WTC11 (cell line): ENCODE measurements at regions not wholly inside any gene's neighbourhood (a gene's known extent, or its start where the extent isn't known, plus 50 kb on each side); places are given as distances from the start of the nearest gene placed in this dataset.

Experiments
- ATAC-seq: fragments of 200-7000 bp; cut with Tn5 transposase; 2 replicates; pipeline ENCODE4 v1.10.0; 2021; ENCODE audit warnings: mild to moderate bottlenecking, moderate library complexity
- CTCF ChIA-PET: fragments of 300-600 bp; sonication (Branson Sonifier 250); formaldehyde crosslinking; loops from one replicate; lab custom pipeline; 2021; ENCODE audit warnings: antibody characterized with exemption; lab: Charles Lee
- POLR2A ChIA-PET: fragments of 350-600 bp; sonication (Branson Sonifier 250); formaldehyde crosslinking; loops from one replicate; lab custom pipeline; 2021; ENCODE audit warnings: antibody characterized with exemption; lab: Charles Lee
- DNase-seq: peaks from one replicate; pipeline ENCODE4 v3.0.0; 2021; ENCODE audit warnings: low spot score
- H3K27ac Mint-ChIP-seq: 2 replicates; pipeline ENCODE4 v1.8.0; 2021; ENCODE audit warnings: mixed read lengths
- H3K27me3 Mint-ChIP-seq: 2 replicates; pipeline ENCODE4 v1.8.0; 2021; ENCODE audit warnings: low read depth, mild to moderate bottlenecking, moderate library complexity, mixed read lengths
- H3K36me3 Mint-ChIP-seq: 2 replicates; pipeline ENCODE4 v1.8.0; 2021; ENCODE audit warnings: mixed read lengths
- H3K4me1 Mint-ChIP-seq: 2 replicates; pipeline ENCODE4 v1.8.0; 2022; ENCODE audit warnings: mixed read lengths
- H3K4me3 Mint-ChIP-seq: 2 replicates; pipeline ENCODE4 v1.8.0; 2021; ENCODE audit warnings: mild to moderate bottlenecking, moderate library complexity, mixed read lengths
- H3K9me3 Mint-ChIP-seq: 2 replicates; pipeline ENCODE4 v1.8.0; 2021; ENCODE audit warnings: mixed read lengths
- ATF2 ChIP-seq: sonication (generic); formaldehyde crosslinking; IDR thresholded peaks from 2 replicates; pipeline ENCODE4 v1.8.1; 2022; ENCODE audit warnings: low read depth, missing genetic modification reagents, borderline replicate concordance
- ATF3 ChIP-seq: sonication (generic); formaldehyde crosslinking; conservative IDR thresholded peaks from 2 replicates; pipeline ENCODE4 v1.8.1; 2022; ENCODE audit warnings: mild to moderate bottlenecking, missing genetic modification reagents
- CDX4 ChIP-seq: fragments of 250-450 bp; sonication (Bioruptor Pico); IDR thresholded peaks from 2 replicates; pipeline ENCODE4 v1.9.0; 2021; ENCODE audit warnings: moderate library complexity, mild to moderate bottlenecking, inconsistent platforms, borderline replicate concordance
- CTCF ChIP-seq: fragments of 200-600 bp; IDR thresholded peaks from 2 replicates; pipeline ENCODE4 v1.8.0; 2022; ENCODE audit warnings: antibody characterized with exemption
- ESRRA ChIP-seq: sonication (generic); formaldehyde crosslinking; IDR thresholded peaks from 2 replicates; pipeline ENCODE4 v1.8.1; 2022; ENCODE audit warnings: mild to moderate bottlenecking, missing genetic modification reagents, borderline replicate concordance
- ETV6 ChIP-seq: sonication (generic); formaldehyde crosslinking; IDR thresholded peaks from 2 replicates; pipeline ENCODE4 v1.8.1; 2022; ENCODE audit warnings: mild to moderate bottlenecking, missing genetic modification reagents
- NR1H2 ChIP-seq: sonication (generic); formaldehyde crosslinking; IDR thresholded peaks from 2 replicates; pipeline ENCODE4 v1.9.0; 2021; ENCODE audit warnings: mild to moderate bottlenecking, moderate library complexity, missing genetic modification reagents
- NR3C1 ChIP-seq: sonication (generic); formaldehyde crosslinking; conservative IDR thresholded peaks from 2 replicates; pipeline ENCODE4 v1.8.1; 2023; ENCODE audit warnings: low read depth, mild to moderate bottlenecking, missing genetic modification reagents
- SMAD3 ChIP-seq: sonication (generic); formaldehyde crosslinking; IDR thresholded peaks from 2 replicates; pipeline ENCODE4 v1.8.0; 2022; ENCODE audit warnings: missing genetic modification reagents, mild to moderate bottlenecking, borderline replicate concordance
- STAT6 ChIP-seq: sonication (generic); formaldehyde crosslinking; conservative IDR thresholded peaks from 2 replicates; pipeline ENCODE4 v1.8.1; 2023; ENCODE audit warnings: mild to moderate bottlenecking, low read depth, missing genetic modification reagents, moderate library complexity
- ZNF138 ChIP-seq: sonication (generic); formaldehyde crosslinking; conservative IDR thresholded peaks from 2 replicates; pipeline ENCODE4 v1.8.1; 2022; ENCODE audit warnings: mild to moderate bottlenecking, moderate library complexity, missing genetic modification reagents
- ZNF263 ChIP-seq: sonication (generic); formaldehyde crosslinking; IDR thresholded peaks from 2 replicates; pipeline ENCODE4 v1.8.1; 2022; ENCODE audit warnings: low read depth, mild to moderate bottlenecking, moderate library complexity, missing genetic modification reagents
- ZNF281 ChIP-seq: sonication (generic); formaldehyde crosslinking; IDR thresholded peaks from 2 replicates; pipeline ENCODE4 v1.8.0; 2023; ENCODE audit warnings: mild to moderate bottlenecking, missing genetic modification reagents
- ZNF532 ChIP-seq: fragments of 250-450 bp; sonication (Bioruptor Pico); IDR thresholded peaks from 2 replicates; pipeline ENCODE4 v1.9.0; 2021; ENCODE audit warnings: mild to moderate bottlenecking, borderline replicate concordance
- TF ChIP-seq, protein P1 (sequence below): sonication (generic); formaldehyde crosslinking; IDR thresholded peaks from 2 replicates; pipeline ENCODE4 v1.8.1; 2023; ENCODE audit warnings: mild to moderate bottlenecking, missing genetic modification reagents, moderate library complexity
- TF ChIP-seq, protein P2 (sequence below): sonication (generic); formaldehyde crosslinking; IDR thresholded peaks from 2 replicates; pipeline ENCODE4 v1.8.0; 2022; ENCODE audit warnings: mild to moderate bottlenecking, missing genetic modification reagents
- TF ChIP-seq, protein P3 (sequence below): sonication (generic); formaldehyde crosslinking; IDR thresholded peaks from 2 replicates; pipeline ENCODE4 v1.8.1; 2022; ENCODE audit warnings: mild to moderate bottlenecking, moderate library complexity, missing genetic modification reagents

DNA sequence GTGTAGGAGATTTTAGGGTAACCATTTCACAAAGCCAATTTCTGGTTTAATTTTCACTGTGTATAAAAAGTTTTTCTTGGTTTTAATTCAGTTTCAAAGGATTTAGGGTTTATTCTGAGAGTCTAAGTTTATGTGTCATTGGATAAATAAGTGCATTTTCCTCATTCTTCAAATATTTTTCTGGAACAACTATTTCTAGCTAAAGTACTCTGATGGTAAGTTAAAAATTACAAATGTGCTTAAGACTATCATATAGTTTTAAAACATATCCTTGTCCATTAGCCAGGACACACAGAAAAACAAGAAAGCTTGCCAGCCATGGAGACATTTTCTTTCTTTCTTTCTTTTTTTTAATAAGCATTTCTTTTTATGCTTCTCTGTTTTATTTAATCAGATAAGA is 333.0 kb downstream of the RFPL4B start:
- TF ChIP-seq ATF2 (CRISPR knock-in tag) = no peak
- no peaks in the 10 kb centered on the region for H3K36me3 Mint-ChIP-seq
- CTCF ChIA-PET = no interaction called here
- H3K27me3 Mint-ChIP-seq = no peaks in the 10 kb centered on the region
- POLR2A ChIA-PET = no interaction called here
- H3K27ac Mint-ChIP-seq = no peak overlapping the region
- H3K9me3 Mint-ChIP-seq = peaks cover 18% of the 10 kb centered on the region
- no peak overlapping the region for H3K4me3 Mint-ChIP-seq
- no peaks in the 10 kb centered on the region; the same call in 1 of the 2 replicates for H3K4me1 Mint-ChIP-seq
- ATAC-seq = no peak
- no peak for DNase-seq

DNA sequence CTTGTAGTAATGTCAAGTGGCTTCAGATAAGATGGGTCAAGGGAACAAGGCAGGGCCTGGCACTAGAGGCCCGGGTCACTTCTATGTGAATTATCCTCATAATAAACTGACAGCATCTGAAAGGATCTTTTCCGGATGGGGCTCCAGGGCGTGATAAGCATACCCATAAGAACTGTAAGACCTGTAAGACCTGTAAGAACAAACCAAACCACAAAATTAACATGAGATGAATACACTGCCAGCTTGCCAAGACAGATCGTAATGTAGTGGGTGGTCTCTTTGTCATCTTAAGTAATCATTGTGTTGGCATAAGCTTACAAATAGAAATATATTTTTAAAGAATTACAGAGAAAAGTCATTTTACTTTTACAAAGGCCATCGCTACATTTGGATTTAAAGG is 334.9 kb downstream of the RFPL4B start:
- no peak overlapping the region for H3K4me3 Mint-ChIP-seq
- TF ChIP-seq ZNF532 (CRISPR knock-in tag) (no peak), NR3C1 (CRISPR knock-in tag) (no peak), CTCF (no peak), ZNF281 (CRISPR knock-in tag) (no peak), SMAD3 (CRISPR knock-in tag) (no peak), ZNF138 (no peak), STAT6 (CRISPR knock-in tag) (no peak), ATF3 (CRISPR knock-in tag) (no peak), NR1H2 (CRISPR knock-in tag) (no peak), CDX4 (CRISPR knock-in tag) (no peak), ZNF263 (CRISPR knock-in tag) (no peak), ETV6 (CRISPR knock-in tag) (no peak), ESRRA (CRISPR knock-in tag) (no peak)
- TF ChIP-seq, protein P1, sequence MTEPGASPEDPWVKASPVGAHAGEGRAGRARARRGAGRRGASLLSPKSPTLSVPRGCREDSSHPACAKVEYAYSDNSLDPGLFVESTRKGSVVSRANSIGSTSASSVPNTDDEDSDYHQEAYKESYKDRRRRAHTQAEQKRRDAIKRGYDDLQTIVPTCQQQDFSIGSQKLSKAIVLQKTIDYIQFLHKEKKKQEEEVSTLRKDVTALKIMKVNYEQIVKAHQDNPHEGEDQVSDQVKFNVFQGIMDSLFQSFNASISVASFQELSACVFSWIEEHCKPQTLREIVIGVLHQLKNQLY = no peak
- TF ChIP-seq, protein P2, sequence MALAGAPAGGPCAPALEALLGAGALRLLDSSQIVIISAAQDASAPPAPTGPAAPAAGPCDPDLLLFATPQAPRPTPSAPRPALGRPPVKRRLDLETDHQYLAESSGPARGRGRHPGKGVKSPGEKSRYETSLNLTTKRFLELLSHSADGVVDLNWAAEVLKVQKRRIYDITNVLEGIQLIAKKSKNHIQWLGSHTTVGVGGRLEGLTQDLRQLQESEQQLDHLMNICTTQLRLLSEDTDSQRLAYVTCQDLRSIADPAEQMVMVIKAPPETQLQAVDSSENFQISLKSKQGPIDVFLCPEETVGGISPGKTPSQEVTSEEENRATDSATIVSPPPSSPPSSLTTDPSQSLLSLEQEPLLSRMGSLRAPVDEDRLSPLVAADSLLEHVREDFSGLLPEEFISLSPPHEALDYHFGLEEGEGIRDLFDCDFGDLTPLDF = no peak
- TF ChIP-seq, protein P3, sequence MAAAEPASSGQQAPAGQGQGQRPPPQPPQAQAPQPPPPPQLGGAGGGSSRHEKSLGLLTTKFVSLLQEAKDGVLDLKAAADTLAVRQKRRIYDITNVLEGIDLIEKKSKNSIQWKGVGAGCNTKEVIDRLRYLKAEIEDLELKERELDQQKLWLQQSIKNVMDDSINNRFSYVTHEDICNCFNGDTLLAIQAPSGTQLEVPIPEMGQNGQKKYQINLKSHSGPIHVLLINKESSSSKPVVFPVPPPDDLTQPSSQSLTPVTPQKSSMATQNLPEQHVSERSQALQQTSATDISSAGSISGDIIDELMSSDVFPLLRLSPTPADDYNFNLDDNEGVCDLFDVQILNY (CRISPR knock-in tag) = no peak

More for the DNA sequence above, 334.9 kb downstream of the RFPL4B start:
- H3K27ac Mint-ChIP-seq = no peak overlapping the region
- CTCF ChIA-PET = no interaction called here
- no peaks in the 10 kb centered on the region for H3K27me3 Mint-ChIP-seq
- no peaks in the 10 kb centered on the region for H3K9me3 Mint-ChIP-seq
- DNase-seq (no peak), ATAC-seq (no peak)
- no peaks in the 10 kb centered on the region; the same call in 1 of the 2 replicates for H3K4me1 Mint-ChIP-seq
- POLR2A ChIA-PET = no interaction called here
- no peaks in the 10 kb centered on the region for H3K36me3 Mint-ChIP-seq
